VCaP (cell line): ENCODE measurements at regions not wholly inside any gene's neighbourhood (a gene's known extent, or its start where the extent isn't known, plus 50 kb on each side); places are given as distances from the start of the nearest gene placed in this dataset.
"Not testable (repeated sequence)": the region's sequence is repeated elsewhere in the genome, so short reads cannot be mapped to it uniquely, and the experiment has no call there.

ENCODE experiments used
- H3K27ac ChIP-seq: fragments of 450-650 bp; 2 replicates; pipeline ENCODE4 v1.5.1; 2017
- TF ChIP-seq, protein P1 (sequence below): fragments of 450-650 bp; conservative IDR thresholded peaks from 2 replicates; pipeline ENCODE4 v1.5.1; 2017; ENCODE audit warnings: mild to moderate bottlenecking, moderate library complexity

GRCh38 chr11:49372137-49372536 lies 163.7 kb upstream of the FOLH1 start:
- TF ChIP-seq, protein P1, sequence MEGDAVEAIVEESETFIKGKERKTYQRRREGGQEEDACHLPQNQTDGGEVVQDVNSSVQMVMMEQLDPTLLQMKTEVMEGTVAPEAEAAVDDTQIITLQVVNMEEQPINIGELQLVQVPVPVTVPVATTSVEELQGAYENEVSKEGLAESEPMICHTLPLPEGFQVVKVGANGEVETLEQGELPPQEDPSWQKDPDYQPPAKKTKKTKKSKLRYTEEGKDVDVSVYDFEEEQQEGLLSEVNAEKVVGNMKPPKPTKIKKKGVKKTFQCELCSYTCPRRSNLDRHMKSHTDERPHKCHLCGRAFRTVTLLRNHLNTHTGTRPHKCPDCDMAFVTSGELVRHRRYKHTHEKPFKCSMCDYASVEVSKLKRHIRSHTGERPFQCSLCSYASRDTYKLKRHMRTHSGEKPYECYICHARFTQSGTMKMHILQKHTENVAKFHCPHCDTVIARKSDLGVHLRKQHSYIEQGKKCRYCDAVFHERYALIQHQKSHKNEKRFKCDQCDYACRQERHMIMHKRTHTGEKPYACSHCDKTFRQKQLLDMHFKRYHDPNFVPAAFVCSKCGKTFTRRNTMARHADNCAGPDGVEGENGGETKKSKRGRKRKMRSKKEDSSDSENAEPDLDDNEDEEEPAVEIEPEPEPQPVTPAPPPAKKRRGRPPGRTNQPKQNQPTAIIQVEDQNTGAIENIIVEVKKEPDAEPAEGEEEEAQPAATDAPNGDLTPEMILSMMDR = peak; percentile 64
- not testable (repeated sequence) for H3K27ac ChIP-seq

DNA sequence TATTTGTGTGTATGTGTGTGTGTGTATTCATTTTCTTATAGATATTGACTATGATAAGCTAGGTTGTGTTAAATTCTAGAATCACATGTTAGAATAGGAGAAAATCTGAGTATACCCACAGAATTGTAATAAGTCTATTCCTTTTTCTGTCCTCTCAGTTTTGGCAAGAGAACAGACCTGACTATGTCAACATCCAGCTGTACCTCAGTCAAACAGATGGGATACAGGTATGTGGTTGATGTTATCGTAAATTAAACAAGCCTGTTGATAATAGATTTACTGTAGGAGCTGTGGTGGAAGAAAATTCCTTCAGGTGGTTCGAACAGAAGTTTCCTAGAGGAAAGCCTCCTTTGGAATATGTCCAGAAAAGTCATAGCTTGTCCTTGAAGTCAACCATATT lies 160.2 kb upstream of the FOLH1 start:
- not testable (repeated sequence) for H3K27ac ChIP-seq

DNA sequence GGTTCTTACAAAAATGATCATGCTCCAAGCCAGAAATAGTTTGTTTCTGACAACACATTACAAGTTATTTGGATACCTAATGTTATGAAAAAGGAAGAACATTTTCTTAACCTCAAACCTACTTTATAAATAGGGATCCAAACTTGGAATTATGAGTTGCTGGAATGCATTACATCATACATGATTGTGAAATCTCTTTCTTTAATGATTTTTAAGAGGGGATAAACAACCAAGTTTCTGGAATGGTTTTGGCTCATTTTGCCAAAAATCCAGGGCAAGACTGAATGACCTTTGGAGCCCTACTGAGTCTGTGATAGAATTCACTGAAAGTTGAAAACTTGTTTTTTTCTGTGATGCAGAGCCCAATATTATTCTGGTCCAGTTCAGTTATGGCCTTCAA lies 157.0 kb upstream of the FOLH1 start:
- H3K27ac ChIP-seq = not testable (repeated sequence)

- H3K27ac ChIP-seq = not testable (repeated sequence)
Measured at GRCh38 chr11:49362994-49363393, 154.6 kb upstream of the FOLH1 start.

GRCh38 chr11:49354536-49354935 lies 146.1 kb upstream of the FOLH1 start:
- not testable (repeated sequence) for H3K27ac ChIP-seq

DNA sequence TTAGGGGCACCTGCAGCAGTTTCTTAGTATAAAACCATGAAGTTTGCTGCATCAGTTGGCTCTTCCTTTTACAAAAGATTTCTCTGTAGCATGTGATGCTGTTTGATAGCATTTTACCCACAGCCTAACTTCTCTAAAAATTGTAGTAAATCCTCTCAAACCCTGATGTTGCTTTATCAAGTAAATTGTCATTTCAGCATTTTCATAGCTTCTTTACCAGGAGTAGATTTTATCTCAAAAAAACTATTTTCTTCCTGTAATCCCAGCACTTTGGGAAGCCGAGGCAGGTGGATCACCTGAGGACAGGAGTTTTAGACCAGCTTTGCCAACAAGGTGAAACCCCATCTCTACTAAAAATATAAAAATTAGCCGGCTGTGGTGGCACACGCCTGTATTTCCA lies 144.5 kb upstream of the FOLH1 start:
- H3K27ac ChIP-seq = not testable (repeated sequence)

GRCh38 chr11:49346627-49347026 lies 138.2 kb upstream of the FOLH1 start:
- not testable (repeated sequence) for H3K27ac ChIP-seq

DNA sequence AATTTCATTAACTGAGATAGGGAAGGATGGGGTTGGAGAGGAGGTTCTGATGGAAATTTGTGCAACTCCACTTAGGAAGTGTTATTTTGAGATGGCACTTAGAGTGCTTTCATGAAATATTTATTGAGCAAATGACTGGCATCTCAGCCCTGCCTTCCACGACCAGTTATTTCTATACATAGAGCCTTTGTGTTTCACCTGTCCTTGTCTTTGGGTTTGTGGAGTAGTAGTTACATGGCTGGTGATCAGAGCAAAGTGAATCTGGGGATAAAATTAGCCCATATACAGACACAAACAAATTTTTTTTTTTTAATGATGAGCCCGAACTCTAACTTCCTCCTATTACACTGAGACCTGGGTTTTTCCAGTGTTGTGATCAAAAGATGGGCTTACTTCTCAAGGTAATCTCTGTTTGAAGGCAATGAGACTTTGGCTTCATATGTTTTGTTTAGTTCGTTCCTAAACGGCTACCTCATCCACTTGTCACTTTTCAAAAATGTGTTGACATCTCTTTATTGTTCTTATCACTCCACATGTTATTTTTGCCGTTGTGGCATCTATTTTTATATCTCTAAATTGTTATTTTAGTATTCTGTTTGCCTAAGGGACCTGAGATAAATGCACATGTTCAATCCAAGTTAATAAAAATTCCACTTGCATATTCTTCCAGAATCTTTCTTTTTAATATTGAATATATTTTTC lies 120.2 kb upstream of the FOLH1 start:
- H3K27ac ChIP-seq = not testable (repeated sequence)

- not testable (repeated sequence) for H3K27ac ChIP-seq
Measured at GRCh38 chr11:49327766-49328165, 119.4 kb upstream of the FOLH1 start.

DNA sequence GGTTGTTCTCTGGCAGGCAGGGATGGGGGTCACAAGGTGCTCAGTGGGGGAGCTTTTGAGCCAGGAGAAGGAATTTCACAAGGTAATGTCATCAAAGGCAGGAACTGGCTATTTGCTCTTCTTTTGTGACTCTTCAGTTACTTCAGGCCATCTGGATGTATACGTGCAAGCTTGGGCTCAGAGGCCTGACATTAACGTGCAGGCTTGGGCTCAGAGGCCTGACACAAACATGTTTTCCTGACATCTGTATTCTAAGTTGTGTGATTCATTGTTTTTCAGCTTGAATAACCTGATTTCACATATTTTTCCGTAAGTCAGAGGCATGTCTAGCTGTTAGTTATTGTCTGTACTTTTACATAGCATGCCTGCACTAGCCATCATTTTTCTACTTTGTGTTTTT lies 118.2 kb upstream of the FOLH1 start:
- H3K27ac ChIP-seq = not testable (repeated sequence)

DNA sequence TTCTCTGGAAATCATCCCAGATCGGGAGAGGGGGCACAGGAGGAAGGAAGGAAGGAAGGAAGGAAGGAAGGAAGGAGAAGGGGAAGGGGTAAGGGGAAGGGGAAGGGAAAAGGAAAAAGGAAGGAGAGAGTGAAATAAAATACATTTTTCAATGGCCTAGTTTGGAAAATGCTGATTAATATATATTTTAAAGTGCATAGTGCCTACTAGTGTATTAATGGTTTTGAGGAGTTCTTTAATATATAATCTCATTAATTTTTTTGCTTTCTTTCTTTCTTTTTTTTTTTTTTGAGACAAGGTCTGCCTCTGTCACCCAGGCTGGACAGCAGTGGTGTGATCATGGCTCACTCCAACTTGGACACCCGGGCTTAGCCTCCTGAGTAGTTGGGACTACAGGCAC lies 107.8 kb upstream of the FOLH1 start:
- no peak overlapping the region for H3K27ac ChIP-seq
- TF ChIP-seq, protein P1 = no peak

DNA sequence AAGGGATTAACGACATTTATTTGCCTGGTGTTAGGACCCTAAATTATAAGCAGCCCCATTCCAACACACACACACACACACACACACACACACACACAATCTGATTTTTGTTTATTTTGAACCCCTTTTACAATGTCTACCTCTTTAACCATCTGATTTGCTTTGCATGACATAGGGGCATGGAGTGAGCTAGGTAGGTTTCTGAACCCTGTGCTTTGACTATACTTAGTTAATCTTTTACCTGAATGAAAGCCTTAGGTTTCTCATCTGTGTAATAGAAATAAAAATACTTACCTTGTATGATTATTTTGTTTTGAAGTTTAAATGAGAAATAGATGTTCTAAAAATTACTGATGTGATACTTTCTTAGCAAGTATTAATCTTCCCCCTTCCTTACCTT lies 94.7 kb upstream of the FOLH1 start:
- TF ChIP-seq, protein P1 = no peak
- no peak overlapping the region for H3K27ac ChIP-seq

DNA sequence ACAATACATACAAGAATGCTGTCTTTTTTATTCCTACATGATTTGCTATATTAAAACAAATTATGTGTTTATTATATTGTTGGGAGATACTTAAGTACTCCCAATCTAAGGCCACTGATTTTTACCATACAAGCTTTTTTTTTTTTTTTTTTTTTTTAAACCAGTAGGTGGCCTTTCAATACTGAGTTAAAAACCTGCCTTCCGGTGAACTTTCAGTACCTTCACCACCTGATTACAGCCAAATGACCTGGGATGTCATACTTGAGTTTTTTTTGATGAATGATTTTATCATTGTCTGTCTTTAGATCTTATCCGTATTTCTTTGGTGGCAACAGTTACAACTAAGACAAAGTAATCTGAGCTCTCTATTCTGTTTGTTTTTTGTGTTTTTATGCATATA lies 94.0 kb upstream of the FOLH1 start:
- TF ChIP-seq, protein P1 = peak; percentile 34
- no peak overlapping the region for H3K27ac ChIP-seq

GRCh38 chr11:49298017-49298416 lies 89.6 kb upstream of the FOLH1 start:
- not testable (repeated sequence) for H3K27ac ChIP-seq

DNA sequence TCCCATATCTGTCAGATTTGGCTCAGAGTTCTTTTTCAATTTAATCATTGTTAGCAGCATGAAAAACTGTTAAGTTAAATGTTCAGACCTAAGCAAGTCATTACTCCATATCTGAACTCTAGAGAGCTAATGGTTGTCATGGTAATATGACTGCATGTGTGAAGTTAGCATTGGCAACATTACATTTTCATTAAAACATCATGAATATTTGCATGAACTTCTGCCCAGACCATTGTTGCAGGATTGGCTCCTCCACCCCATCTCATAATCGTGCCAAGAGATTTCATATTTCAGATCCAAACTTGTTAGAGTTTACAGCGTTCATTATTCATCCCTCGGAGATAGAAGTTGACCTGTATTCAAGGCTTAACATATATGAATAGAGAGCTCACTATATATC lies 75.5 kb upstream of the FOLH1 start:
- H3K27ac ChIP-seq = peak overlapping the region; percentile 73; the same call in 1 of the 2 replicates

GRCh38 chr11:49283282-49283681 lies 74.9 kb upstream of the FOLH1 start:
- peak overlapping the region; percentile 73 for H3K27ac ChIP-seq

DNA sequence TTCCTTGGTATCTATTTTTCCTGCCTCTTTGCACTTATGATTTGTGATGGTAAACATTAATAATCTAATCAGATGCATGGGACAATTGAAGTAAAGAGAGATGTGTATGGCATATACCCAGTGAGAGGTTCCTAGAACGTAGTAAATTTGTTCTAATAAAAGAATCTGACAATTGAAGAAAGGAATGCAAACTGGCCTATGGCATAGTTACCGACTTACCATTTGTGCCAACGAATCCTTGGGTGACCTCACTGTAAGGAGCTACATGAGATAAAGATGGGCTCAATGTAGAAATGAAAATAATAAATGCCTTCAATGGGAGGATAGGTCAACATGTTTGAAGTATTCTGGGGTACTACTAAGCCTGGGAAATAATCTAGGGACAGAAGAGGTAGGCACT lies 73.7 kb upstream of the FOLH1 start:
- H3K27ac ChIP-seq = not testable (repeated sequence)

DNA sequence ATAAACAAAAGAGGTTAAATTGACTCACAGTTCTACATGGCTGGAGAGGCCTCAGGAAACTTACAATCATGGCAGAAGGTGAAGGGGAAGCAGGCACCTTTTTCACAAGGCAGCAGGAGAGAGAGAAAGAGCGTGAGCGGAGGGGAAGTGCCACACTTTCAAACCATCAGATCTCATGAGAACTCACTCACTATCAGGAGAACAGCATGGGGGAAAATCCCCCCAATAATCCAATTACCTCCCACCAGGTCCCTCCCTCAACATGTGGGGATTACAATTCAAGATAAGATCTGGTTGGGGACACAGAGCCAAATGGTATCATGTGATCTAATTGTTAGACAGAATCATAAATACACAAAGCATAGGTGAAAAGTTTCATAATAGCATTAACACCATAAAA lies 69.5 kb upstream of the FOLH1 start:
- H3K27ac ChIP-seq = not testable (repeated sequence)
